Peyer's patch (tissue), 4 donors: ENCODE measurements at regions not wholly inside any gene's neighbourhood (a gene's known extent, or its start where the extent isn't known, plus 50 kb on each side); places are given as distances from the start of the nearest gene placed in this dataset.

Experiments
- POLR2A ChIP-seq, 2 donors: fragments of 450-650 bp; IDR thresholded peaks; one replicate each; pipeline ENCODE4 v1.5.1; 2017; ENCODE audit warnings: antibody characterized with exemption in 2 of 2, mild to moderate bottlenecking in 2 of 2, moderate library complexity in 2 of 2
- TF ChIP-seq, protein P1 (sequence below), 6 experiments: fragments of 450-650 bp in 4 of 6; fragments of 200-600 bp in 2 of 6; sonication (generic) in 1 of 6; IDR thresholded peaks; one replicate each; pipeline ENCODE4 v1.5.1; 2017 to 2019; ENCODE audit warnings: antibody characterized with exemption in 6 of 6, mild to moderate bottlenecking in 3 of 6, moderate library complexity in 1 of 6

DNA sequence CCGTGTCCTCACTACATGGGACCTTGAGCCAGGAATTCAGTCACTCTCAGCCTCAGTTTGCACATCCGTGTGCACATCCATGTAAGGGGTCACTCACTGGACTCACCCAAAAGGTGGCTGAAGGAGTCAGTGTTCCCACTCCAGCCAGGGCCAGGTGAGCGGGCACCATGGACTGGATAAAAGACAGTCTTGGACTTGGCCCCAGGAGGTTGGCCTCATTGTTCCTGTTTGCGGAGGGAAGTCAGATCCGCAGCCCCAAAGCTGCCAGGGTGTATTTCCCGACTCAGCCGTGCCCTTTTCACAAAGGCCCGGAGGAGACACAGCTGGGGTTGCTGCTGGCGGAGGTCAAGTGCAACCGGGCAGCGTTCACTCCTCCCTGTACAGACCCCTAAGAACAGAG, 170.7 kb upstream of the MYL2 start:
- TF ChIP-seq POLR2A (IDR thresholded peaks at IDR 0.05) = no peak
- TF ChIP-seq, protein P1, sequence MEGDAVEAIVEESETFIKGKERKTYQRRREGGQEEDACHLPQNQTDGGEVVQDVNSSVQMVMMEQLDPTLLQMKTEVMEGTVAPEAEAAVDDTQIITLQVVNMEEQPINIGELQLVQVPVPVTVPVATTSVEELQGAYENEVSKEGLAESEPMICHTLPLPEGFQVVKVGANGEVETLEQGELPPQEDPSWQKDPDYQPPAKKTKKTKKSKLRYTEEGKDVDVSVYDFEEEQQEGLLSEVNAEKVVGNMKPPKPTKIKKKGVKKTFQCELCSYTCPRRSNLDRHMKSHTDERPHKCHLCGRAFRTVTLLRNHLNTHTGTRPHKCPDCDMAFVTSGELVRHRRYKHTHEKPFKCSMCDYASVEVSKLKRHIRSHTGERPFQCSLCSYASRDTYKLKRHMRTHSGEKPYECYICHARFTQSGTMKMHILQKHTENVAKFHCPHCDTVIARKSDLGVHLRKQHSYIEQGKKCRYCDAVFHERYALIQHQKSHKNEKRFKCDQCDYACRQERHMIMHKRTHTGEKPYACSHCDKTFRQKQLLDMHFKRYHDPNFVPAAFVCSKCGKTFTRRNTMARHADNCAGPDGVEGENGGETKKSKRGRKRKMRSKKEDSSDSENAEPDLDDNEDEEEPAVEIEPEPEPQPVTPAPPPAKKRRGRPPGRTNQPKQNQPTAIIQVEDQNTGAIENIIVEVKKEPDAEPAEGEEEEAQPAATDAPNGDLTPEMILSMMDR (IDR thresholded peaks at IDR 0.05) = no peak
